Activated CD8-positive, alpha-beta T cell treated with anti-CD3 and anti-CD28 coated beads, Interleukin-2, amount 10 ng/mL, durations not matched to agents 7 days and 5 days (primary cell): ENCODE measurements at regions not wholly inside any gene's neighbourhood (a gene's known extent, or its start where the extent isn't known, plus 50 kb on each side); places are given as distances from the start of the nearest gene placed in this dataset.

Experiments
- ATAC-seq: fragments of 150-1000 bp; cut with Tn5 transposase; one replicate; pipeline ENCODE4 v1.10.0; 2021; ENCODE audit warnings: moderate library complexity
- CTCF ChIA-PET: fragments of 350-600 bp; sonication (Branson Sonifier 250); formaldehyde crosslinking; loops from one replicate; lab custom pipeline; 2021; ENCODE audit warnings: antibody characterized with exemption; lab: Charles Lee
- POLR2A ChIA-PET: fragments of 350-600 bp; sonication (Branson Sonifier 250); formaldehyde crosslinking; loops from one replicate; lab custom pipeline; 2021; ENCODE audit warnings: antibody characterized with exemption; lab: Charles Lee
- DNase-seq: peaks from one replicate; pipeline ENCODE4 v3.0.0-alpha.2; 2020
- H3K27ac Mint-ChIP-seq: one replicate; pipeline ENCODE4 v1.8.0; 2021; ENCODE audit warnings: mild to moderate bottlenecking, mixed read lengths
- H3K27me3 Mint-ChIP-seq: one replicate; pipeline ENCODE4 v1.8.0; 2021; ENCODE audit warnings: low read depth, mixed read lengths
- H3K36me3 Mint-ChIP-seq: one replicate; pipeline ENCODE4 v1.8.0; 2021; ENCODE audit warnings: low read depth, mixed read lengths
- H3K4me1 Mint-ChIP-seq: one replicate; pipeline ENCODE4 v1.8.0; 2021; ENCODE audit warnings: low read depth, mixed read lengths
- H3K4me3 Mint-ChIP-seq: one replicate; pipeline ENCODE4 v1.8.0; 2021; ENCODE audit warnings: mild to moderate bottlenecking, mixed read lengths
- H3K9me3 Mint-ChIP-seq: one replicate; pipeline ENCODE4 v1.8.0; 2022; ENCODE audit warnings: mixed read lengths; ENCODE audit not compliant: insufficient read depth

- peak overlapping the region; percentile 61 for H3K27ac Mint-ChIP-seq
Measured at GRCh38 chr2:172339371-172340010, 87.9 kb upstream of the ITGA6 start.

DNA sequence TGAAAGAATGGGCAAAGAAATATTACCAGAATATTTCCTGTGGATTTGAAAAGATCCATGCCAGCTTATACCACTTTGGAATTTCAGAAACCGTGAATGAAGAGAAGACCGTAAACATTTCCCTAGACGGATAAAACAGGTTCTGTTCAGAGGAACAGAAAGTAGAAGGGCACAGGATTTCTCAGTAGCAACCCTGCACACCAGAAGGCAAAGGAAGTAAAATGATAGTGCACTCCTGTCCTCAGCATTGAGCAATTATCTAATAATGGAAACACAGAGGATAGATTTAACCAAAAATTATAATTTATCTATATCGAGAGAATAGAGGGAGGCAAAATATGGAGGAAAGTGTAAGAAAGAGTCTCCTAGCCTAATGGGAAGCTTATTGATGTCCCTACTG lies 87.0 kb upstream of the ITGA6 start:
- peaks cover 13% of the 10 kb centered on the region for H3K9me3 Mint-ChIP-seq
- ATAC-seq, result no peak
- no peaks in the 10 kb centered on the region for H3K36me3 Mint-ChIP-seq
- H3K27ac Mint-ChIP-seq, result peak overlapping the region; percentile 3
- ChIA-PET POLR2A (interaction anchor here (0.5 kb wide), 1 partner anchor 648 kb away, joined by 3 read pairs; no protein-coding TSS in a partner anchor), CTCF (interaction anchor here (4.3 kb wide), 1 partner anchor 122 kb away, joined by 26 read pairs; no protein-coding TSS in a partner anchor)
- peak overlapping the region; percentile 46 for H3K4me3 Mint-ChIP-seq
- H3K4me1 Mint-ChIP-seq, result peaks cover 19% of the 10 kb centered on the region
- H3K27me3 Mint-ChIP-seq, result peaks cover 5% of the 10 kb centered on the region
- no peak for DNase-seq

More at GRCh38 chr2:172339371-172340010, 87.9 kb upstream of the ITGA6 start:
- POLR2A ChIA-PET, result interaction anchor here (0.5 to 0.9 kb wide), 2 partner anchors 104 to 121 kb away, joined by 3 read pairs; no protein-coding TSS in a partner anchor
- Mint-ChIP-seq H3K36me3 (no peaks in the 10 kb centered on the region), H3K4me1 (peaks cover 19% of the 10 kb centered on the region), H3K4me3 (peak overlapping the region; percentile 46), H3K9me3 (peaks cover 13% of the 10 kb centered on the region), H3K27me3 (peaks cover 8% of the 10 kb centered on the region)
- CTCF ChIA-PET, result interaction anchor here (4.3 kb wide), 1 partner anchor 123 kb away, joined by 26 read pairs; no protein-coding TSS in a partner anchor
- ATAC-seq (peak; percentile 67), DNase-seq (peak; percentile 24)

- no peak overlapping the region for H3K27ac Mint-ChIP-seq
- H3K27me3 Mint-ChIP-seq, result peaks cover 1% of the 10 kb centered on the region
- ChIA-PET POLR2A (interaction anchor here (0.6 kb wide), 1 partner anchor 1050 kb away, joined by 6 read pairs; no protein-coding TSS in a partner anchor), CTCF (interaction anchor here (4.3 kb wide), 1 partner anchor 120 kb away, joined by 26 read pairs; no protein-coding TSS in a partner anchor)
- H3K36me3 Mint-ChIP-seq, result no peaks in the 10 kb centered on the region
- no peak for ATAC-seq
- peaks cover 17% of the 10 kb centered on the region for H3K9me3 Mint-ChIP-seq
- peaks cover 19% of the 10 kb centered on the region for H3K4me1 Mint-ChIP-seq
- DNase-seq, result no peak
- H3K4me3 Mint-ChIP-seq, result no peak overlapping the region
Measured at GRCh38 chr2:172342078-172342477, 85.3 kb upstream of the ITGA6 start.

DNA sequence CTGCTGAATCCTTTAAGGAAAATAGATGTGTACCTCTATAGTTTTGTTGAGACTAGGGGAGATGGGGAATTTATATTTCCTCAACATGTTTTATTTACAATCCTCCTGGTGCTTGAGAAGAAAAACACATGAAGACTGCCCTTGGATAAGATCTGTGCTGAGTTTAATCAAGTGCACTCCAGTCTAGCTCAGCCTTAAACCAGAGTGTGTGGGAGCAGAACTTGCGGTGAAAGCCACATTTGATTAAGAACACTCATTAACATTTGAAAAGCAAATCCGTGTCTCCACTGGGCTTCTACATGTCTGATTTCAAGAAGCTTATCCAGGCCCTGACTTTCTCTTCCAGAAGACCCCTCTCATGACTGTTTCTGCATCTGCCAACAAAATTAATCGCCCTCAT lies 84.8 kb upstream of the ITGA6 start:
- no peak overlapping the region for H3K27ac Mint-ChIP-seq
- CTCF ChIA-PET, result interaction anchor here (4.3 kb wide), 1 partner anchor 120 kb away, joined by 26 read pairs; no protein-coding TSS in a partner anchor
- no peak overlapping the region for H3K4me3 Mint-ChIP-seq
- H3K36me3 Mint-ChIP-seq, result peaks cover 2% of the 10 kb centered on the region
- no peak for DNase-seq
- H3K4me1 Mint-ChIP-seq, result peaks cover 19% of the 10 kb centered on the region
- ATAC-seq, result no peak
- no peaks in the 10 kb centered on the region for H3K27me3 Mint-ChIP-seq
- H3K9me3 Mint-ChIP-seq, result peaks cover 17% of the 10 kb centered on the region
- POLR2A ChIA-PET, result interaction anchor here (0.6 kb wide), 1 partner anchor 1051 kb away, joined by 6 read pairs; no protein-coding TSS in a partner anchor

DNA sequence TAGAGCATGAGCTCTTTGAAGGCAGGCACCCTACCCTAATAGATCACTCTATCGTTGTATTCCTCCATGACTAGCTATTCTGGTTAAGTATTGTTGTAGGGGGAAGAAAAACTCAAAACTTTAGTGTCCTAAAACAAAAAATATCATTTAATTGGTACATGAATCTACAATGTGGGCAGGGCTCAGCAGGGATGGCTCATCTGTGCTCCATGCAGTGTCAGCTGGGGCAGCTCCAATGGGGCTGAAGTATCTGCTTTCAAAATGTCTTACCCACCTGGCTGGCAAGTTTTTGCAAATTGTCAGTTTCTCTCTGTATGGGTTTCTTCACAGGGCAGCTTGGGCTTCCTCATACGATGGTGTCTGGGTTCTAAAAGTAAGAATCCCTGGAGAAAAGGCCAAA lies 83.2 kb upstream of the ITGA6 start:
- H3K27ac Mint-ChIP-seq, result no peak overlapping the region
- H3K9me3 Mint-ChIP-seq, result peaks cover 17% of the 10 kb centered on the region
- CTCF ChIA-PET, result interaction anchor here (0.9 kb wide), 1 partner anchor 117 kb away, joined by 4 read pairs; no protein-coding TSS in a partner anchor
- DNase-seq (no peak), ATAC-seq (no peak)
- peaks cover 17% of the 10 kb centered on the region for H3K4me1 Mint-ChIP-seq
- POLR2A ChIA-PET, result no interaction called here
- no peak overlapping the region for H3K4me3 Mint-ChIP-seq
- peaks cover 2% of the 10 kb centered on the region for H3K27me3 Mint-ChIP-seq
- H3K36me3 Mint-ChIP-seq, result peaks cover 2% of the 10 kb centered on the region

- ATAC-seq (no peak), DNase-seq (no peak)
- ChIA-PET POLR2A (no interaction called here), CTCF (no interaction called here)
- H3K9me3 Mint-ChIP-seq, result peaks cover 17% of the 10 kb centered on the region
- peaks cover 2% of the 10 kb centered on the region for H3K4me1 Mint-ChIP-seq
- peaks cover 2% of the 10 kb centered on the region for H3K27me3 Mint-ChIP-seq
- H3K27ac Mint-ChIP-seq, result no peak overlapping the region
- no peak overlapping the region for H3K4me3 Mint-ChIP-seq
- peaks cover 2% of the 10 kb centered on the region for H3K36me3 Mint-ChIP-seq
Measured at GRCh38 chr2:172345956-172346555, 81.3 kb upstream of the ITGA6 start.

DNA sequence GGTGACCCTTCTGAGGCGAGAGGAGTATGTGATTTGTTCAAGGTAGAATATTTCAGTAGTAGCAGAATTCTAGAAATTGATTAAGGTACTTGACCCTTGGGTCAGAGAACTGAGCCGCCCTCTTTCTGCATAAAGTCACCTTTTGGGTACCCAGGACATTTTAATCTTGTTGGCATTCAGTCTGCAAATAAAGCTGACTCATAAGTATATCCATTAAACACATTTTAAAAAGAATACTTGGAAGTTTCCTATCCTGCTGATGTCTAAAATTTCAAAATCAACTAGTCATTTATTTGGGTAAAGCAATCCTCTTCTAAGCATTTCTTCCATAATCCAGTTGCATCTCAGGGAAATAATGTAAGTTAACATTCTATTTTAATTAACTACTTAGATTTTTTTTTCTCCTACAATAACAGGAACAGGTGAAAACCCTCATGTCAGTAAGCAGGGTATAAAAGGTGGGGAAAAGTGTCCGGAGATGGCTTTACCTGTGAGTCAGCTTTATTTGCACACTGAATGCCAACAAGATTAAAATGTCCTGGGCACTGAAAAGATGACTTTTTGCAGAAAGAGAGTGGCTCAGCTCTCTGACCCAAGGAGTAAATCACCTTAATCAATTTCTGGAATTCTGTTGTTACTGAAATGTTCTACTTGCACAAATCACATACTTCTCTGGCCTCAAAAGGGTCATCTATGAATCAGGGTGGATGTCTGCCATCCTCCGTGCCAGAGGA lies 78.7 kb upstream of the ITGA6 start:
- Mint-ChIP-seq H3K4me3 (no peak overlapping the region), H3K36me3 (peaks cover 2% of the 10 kb centered on the region), H3K9me3 (peaks cover 11% of the 10 kb centered on the region), H3K4me1 (peaks cover under 1% of the 10 kb centered on the region), H3K27ac (no peak overlapping the region), H3K27me3 (peaks cover 6% of the 10 kb centered on the region)
- CTCF ChIA-PET, result no interaction called here
- DNase-seq (no peak), ATAC-seq (no peak)
- POLR2A ChIA-PET, result no interaction called here

DNA sequence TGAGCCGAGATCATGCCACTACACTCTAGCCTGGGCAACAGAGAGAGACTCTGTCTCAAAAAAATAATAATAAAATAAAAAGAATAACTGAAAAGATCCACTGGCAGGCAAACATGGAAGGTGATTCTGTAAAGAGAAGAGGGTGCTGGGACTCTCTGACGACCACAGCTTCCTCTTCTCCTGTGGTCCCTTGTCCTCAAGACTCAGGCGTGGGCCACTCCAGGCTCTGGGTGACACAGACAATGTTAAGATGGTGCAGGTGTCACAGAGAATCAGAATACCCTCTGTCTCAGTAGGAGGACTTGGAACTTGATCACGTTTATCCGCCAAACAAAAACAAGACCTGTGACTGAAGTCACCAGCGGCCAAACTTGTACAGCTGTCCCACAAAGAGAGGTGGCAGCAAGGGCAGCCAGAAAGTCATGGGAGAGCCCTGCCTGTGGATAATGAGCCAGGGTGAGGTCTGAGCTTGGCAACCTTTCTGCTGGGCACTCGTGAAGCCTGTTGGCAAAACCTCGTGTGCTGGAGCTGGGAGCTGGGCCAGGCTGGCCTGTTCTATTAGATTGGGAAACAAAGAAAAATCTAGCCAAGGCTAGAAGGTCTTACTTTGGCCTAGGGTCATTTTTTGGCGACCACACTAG lies 76.4 kb upstream of the ITGA6 start:
- Mint-ChIP-seq H3K9me3 (no peaks in the 10 kb centered on the region), H3K27me3 (peaks cover 6% of the 10 kb centered on the region), H3K4me1 (no peaks in the 10 kb centered on the region), H3K4me3 (no peak overlapping the region), H3K27ac (no peak overlapping the region), H3K36me3 (peaks cover 2% of the 10 kb centered on the region)
- ChIA-PET POLR2A (no interaction called here), CTCF (no interaction called here)
- ATAC-seq (no peak), DNase-seq (no peak)

DNA sequence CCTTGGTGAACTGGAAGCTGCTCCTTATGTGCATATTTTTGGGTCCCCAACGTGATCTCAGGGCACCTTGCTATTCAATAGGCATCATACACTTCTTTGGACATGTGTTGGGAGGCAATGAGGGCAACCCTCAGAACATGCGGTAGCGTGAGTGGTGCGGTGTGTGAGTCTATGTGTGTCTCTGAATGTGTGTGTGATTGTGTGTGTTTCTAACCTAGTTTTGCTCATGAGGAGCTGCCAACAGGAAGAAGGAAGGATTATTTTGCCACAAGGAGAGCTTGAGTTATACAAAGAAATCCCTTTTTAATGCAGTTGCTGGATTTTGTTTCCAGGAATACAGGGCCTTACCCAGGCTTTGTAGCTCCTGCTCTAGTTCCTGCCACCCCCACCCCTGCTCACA lies 75.8 kb upstream of the ITGA6 start:
- ChIA-PET CTCF (no interaction called here), POLR2A (no interaction called here)
- Mint-ChIP-seq H3K27me3 (peaks cover 6% of the 10 kb centered on the region), H3K4me3 (no peak overlapping the region), H3K36me3 (peaks cover 2% of the 10 kb centered on the region), H3K27ac (no peak overlapping the region), H3K4me1 (no peaks in the 10 kb centered on the region), H3K9me3 (no peaks in the 10 kb centered on the region)
- ATAC-seq, result no peak
- DNase-seq, result no peak

- ChIA-PET CTCF (no interaction called here), POLR2A (interaction anchor here (0.6 kb wide), 1 partner anchor 69 kb away, joined by 3 read pairs; no protein-coding TSS in a partner anchor)
- H3K27ac Mint-ChIP-seq, result no peak overlapping the region
- no peaks in the 10 kb centered on the region for H3K36me3 Mint-ChIP-seq
- DNase-seq (no peak), ATAC-seq (no peak)
- H3K9me3 Mint-ChIP-seq, result no peaks in the 10 kb centered on the region
- no peak overlapping the region for H3K4me3 Mint-ChIP-seq
- H3K4me1 Mint-ChIP-seq, result peaks cover 4% of the 10 kb centered on the region
- H3K27me3 Mint-ChIP-seq, result peaks cover 4% of the 10 kb centered on the region
Measured at GRCh38 chr2:172354347-172354746, 73.0 kb upstream of the ITGA6 start.

- POLR2A ChIA-PET, result no interaction called here
- ATAC-seq (no peak), DNase-seq (no peak)
- Mint-ChIP-seq H3K4me3 (no peak overlapping the region), H3K4me1 (peaks cover 4% of the 10 kb centered on the region), H3K27me3 (peaks cover 2% of the 10 kb centered on the region), H3K36me3 (no peaks in the 10 kb centered on the region), H3K27ac (no peak overlapping the region), H3K9me3 (no peaks in the 10 kb centered on the region)
- CTCF ChIA-PET, result no interaction called here
Measured at GRCh38 chr2:172357442-172357841, 69.9 kb upstream of the ITGA6 start.
